Suppressor macrophage (primary cell): ENCODE measurements at regions not wholly inside any gene's neighbourhood (a gene's known extent, or its start where the extent isn't known, plus 50 kb on each side); places are given as distances from the start of the nearest gene placed in this dataset.

Source experiments
- DNase-seq, 4 experiments: peaks; one replicate each; pipeline ENCODE4 v3.0.0-alpha.2; 2020 to 2022

DNA sequence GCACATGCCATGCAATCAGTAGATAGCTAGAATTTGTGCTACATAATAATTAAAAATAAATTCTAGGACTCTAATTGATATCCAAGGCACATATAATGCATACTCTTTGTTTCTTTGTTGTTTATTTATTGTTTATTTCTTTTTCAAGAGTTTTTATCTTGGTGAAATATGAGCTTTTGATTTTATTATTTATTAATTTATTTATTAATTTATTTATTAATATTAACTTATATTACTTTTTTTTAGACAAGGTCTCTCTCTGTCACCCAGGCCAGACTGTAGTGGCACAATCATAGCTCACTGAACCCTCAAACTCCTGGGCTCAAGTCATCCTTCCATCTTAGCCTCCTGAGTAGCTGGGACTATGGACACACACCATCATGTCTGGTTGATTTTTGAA is 519.9 kb downstream of the HAO1 start:
- no peak for DNase-seq

DNA sequence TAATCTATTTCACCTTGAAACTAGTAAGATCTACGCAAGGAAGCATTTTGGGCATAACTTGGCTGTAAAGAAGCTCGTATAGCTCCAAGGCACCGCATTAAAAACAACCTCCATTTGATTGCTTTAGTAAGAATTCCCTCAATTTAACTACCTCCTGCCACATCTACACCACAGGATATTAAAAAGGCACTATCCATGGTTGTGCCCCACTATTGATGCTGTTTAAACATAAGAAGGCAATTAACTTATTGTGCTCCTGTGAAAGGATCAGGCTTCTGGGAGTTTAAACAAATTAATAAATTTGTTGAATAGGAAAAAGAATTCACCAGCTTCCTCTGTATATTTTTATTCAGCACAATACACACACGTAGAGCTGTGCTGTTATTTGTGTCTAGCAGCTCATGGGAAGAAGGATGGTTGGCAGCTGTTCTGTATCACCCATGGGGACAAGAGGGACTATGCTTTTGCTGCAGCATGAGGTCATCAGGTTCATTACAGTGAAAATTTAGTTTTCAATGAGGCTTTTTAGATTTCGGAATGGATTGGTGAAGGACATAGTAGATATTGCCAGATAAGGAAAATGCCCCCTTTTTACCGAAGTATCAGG is 513.3 kb downstream of the HAO1 start:
- no peak for DNase-seq

DNA sequence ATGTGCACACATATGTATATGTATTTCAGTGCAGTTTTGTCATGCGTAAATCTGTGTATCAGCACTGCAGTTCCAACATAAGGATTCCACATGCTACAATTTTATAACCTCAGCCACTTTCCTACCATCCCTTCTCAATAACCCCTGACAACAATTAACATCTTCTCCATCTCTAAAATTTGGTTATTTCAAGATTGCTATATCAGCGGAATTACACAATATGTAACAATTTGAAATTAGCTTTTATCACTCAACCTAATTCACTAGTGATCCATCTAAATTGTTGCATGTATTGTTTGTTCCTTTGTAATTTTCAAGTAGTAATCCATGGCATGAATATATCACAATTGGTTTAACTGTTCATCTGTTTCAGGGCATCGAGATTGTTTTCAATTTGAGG is 511.3 kb downstream of the HAO1 start:
- DNase-seq: no peak

DNA sequence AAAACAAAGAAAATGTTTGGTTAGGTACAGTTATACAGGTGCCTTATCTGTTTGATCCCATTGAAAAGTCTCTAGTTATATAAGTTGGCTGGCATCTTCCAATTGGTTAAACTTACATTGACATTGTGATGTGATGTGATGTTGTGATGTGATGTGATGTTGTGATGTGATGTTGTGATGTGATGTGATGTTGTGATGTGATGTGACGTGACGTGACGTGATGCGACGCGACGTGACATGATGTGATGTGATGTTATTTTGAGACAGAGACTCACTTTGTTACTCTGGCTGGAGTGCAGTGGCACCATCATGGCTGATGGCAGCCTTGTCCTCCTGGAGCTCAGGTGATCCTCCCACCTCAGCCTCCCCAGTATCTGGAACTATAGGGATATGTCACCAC is 507.6 kb downstream of the HAO1 start:
- DNase-seq: no peak

DNA sequence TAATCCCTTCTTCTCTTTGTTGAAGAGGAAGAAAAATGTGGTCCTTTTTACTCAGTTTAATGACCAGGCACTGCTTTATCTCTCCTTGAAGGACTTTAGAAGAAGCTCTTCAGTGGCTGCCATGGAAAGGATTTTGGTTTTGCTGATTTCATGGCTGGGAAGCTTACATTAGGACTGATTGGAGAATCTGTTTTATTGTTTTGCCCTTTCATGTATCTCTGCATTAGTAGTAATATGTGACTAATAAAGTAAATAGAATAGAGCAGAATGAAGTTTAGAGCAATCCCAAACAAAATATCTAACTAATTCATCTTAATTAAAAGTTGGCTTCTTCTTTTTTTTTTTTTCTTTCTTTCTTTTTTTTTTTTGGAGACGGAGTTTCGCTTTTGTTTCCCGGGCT is 502.9 kb downstream of the HAO1 start:
- no peak for DNase-seq

DNA sequence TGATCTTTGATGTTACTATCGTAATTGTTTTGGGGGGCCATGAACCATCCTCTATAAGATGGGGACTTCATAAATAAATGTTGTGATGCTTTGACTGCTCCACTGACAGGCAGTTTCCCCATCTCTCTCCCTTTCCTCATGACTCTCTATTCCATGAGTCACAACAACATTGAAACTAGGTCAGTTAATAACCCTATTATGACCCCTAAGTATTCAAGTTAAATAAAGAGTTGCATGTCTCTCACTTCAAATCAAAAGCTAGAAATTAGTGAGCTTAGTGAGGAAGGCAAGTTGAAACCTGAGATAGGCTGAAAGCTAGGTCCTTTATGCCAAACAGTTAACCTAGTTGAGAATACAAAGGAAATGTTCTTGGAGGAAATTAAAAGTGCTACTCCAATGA is 491.0 kb downstream of the HAO1 start:
- DNase-seq: no peak

DNA sequence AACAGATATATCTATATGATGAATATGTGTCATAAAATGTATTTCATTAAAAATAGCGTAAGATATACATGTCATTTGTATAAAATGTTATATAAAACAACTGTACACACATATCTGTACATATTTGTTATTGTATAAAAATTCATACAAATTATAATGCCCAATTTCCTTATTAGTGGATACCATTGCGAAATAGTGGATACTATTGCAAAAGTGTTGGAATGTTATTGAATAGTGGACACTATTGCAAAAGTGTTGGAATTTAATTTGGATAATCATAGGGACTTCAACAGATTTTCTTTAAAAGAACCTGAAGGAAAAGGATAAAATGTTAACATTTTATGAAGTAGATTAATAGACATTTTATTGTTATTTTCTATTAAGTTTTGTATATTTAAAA is 487.4 kb downstream of the HAO1 start:
- no peak for DNase-seq

DNA sequence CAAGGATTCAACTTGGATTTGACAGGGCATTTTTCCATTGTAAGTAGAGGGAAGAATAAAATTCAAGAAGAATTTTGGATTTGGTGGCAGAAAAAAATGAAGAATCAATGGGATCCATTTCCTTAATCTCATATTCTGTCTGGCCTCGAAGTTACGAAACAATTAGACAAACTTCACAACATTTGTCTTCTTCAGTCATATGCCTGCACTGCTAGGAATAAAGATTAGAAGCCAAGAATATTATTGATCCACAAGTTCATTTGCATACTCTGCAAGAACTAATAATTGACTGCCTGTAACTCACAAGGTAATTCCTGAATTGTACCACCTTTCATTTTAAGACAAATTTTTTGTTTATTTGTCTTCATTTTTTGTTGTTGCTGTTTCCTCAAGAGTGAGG is 486.2 kb downstream of the HAO1 start:
- DNase-seq: no peak

DNA sequence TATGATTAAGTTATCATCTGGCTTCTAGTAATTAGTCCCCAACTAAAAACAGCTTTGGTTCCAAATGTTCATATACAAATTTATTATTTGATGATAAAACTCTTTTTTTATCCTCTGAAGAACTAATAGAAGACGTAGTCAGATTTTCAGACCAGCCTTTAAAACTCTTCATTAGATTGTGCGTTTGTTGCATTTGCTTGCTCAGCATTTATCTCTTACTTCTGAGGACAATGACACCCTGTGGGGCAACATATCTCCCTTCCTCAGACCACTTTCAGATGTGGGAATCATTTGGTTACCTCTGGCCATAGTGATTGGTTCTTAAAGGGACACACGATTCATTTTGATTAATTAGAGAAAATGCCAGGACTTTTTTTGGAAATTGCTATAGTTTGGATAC is 481.8 kb downstream of the HAO1 start:
- no peak for DNase-seq

DNA sequence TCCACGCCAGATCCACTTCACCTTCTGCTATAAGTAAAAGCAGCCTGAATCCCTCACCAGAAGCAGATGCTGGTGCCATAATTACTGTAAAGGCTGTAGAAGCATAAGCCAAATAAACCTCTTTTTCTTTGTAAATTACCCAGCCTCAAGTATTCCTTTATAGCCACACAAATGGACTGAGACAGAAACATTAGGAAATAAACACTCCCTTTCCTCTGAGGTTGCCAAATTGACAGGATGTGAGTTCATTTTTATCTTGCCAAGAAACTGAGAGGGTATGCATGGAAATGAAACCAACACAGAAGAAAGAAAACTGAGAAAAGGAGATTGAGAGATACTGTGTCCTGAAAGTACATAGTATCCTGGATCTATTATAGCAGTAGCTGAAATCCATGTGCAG is 481.2 kb downstream of the HAO1 start:
- no peak for DNase-seq

DNA sequence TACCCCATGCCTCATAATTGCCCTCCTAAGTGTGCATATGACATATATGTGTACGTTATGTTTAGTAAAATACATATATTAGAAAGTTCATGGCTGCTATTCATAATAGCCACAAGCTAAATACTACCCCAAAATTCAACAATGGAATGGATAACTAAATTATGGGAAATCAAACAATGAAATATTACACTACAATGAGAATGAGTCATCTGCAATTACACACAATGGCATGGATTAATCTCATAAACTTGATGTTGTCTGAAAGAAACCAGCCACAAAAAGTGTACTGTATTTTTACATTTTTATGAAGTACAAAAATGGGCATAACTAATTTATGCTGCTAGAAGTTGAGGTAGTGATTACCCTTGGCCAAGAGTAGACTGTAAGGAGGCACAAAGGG is 477.0 kb downstream of the HAO1 start:
- DNase-seq: no peak

DNA sequence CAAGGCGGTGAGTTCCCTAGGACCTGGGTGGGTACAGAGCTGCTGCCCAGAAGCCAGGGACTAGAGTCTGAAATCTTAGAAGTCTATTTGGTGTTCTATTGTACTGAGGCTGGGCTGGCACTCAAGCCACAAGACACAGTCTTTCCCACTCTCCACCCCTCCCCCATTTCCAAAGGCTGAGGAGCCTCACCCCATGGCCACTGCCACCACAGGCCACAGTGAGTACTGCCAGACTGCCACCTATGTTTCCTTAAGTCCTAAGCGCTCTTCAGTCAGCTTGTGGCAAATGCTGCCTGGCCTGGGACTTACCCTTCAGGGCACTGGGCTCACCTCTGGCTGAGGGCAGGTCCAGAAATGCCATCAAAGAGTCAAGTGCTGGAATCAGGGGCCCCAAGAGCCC is 469.3 kb downstream of the HAO1 start:
- no peak for DNase-seq

DNA sequence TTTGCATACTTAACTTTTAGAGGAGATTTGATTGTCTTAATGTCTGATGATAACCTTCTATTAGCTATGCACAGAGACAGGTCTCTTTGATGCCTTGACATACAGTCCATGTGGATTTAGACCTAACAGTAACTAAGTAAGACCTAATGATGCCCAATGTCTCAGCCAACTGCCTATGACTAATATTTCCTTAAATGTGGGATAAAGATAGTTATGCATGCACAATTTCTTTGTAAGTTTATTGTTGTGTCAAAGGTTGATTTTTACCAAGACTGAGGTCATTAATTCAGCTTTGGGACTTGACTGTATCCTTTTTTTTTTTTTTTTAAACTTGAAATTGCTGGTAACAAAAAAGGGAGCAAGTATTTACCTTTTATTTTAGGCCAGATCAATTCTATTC is 450.0 kb downstream of the HAO1 start:
- DNase-seq: no peak

DNA sequence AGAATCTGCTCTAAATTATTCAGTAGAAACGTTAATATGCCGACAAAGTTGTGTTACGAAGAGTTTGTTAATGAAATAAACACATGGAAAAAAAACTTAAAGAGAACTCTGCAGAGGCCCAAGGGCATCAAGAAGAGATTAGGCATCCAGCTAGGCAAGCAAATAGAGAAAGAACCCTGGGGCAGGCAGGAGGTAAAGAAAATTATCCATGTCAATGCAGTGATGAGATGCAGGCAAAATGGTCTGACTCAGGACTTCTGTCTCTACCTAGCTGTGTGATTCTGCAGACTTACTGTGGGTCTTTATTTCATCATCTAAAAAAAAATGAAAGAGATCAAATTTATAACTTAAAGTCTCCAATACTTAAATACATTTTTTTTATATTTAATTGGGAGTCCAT is 448.0 kb downstream of the HAO1 start:
- DNase-seq: no peak

DNA sequence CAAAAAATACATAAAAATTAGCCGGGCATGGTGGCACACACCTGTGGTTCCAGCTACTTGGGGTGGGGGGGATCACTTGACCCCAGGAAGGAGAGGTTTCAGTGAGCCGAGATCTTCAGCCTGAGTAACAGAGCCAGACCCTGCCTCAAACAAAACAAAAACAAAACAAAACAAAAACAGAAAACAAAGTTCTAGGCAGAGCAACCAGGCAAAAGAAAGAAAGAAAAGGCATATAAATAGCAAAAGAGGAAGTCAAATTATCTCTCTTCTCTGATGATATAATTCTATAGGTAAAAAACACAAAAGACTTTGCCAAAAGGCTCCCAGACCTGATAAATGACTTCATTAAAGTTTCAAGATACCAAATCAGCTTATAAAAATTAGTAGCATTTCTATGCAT is 446.9 kb downstream of the HAO1 start:
- no peak for DNase-seq

DNA sequence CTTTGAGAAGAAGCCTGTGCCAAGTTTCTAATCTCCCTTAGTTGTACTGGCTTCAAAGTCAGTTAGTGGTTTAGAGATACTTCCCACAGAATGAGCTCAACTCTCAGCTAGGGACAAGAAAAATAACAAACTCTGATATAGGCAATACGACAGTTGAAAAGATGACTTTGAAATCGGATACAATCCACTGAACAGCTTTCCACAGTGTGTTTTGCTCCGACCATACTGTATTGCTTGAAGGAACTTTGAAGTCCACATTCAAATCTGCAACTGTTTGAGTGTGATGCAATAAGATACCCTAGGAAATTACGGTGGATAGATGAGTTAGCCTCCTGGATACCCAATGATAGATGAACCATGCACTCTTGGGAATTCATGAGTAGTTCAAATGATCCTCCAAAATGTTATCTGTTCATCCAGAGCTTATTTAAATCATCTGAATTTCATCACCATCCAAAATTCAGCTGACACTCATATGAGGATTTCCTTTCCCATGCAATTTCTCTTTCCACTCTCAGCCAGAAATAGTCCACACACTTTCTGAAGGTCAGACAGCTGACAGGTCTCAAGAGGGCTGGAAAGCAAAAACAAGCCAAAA is 443.8 kb downstream of the HAO1 start:
- no peak for DNase-seq

DNA sequence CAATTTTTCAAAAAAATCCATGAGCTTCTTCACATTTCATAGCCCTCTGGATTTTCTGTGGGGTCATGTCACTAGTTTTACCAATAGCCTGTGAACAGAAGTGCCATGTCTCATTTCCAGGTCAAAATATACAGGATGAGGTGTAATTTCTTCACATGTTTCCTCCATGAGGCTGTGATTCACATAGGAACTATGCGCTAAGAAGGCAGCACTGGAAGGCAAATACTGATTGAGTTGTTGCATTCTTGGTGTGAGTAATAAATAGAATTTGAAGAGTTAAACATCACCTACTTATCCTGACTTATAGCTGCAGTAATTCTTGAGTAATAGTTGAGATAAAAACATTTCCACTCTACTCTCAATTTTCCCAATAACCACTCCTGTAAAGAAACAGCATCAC is 442.3 kb downstream of the HAO1 start:
- DNase-seq: no peak

DNA sequence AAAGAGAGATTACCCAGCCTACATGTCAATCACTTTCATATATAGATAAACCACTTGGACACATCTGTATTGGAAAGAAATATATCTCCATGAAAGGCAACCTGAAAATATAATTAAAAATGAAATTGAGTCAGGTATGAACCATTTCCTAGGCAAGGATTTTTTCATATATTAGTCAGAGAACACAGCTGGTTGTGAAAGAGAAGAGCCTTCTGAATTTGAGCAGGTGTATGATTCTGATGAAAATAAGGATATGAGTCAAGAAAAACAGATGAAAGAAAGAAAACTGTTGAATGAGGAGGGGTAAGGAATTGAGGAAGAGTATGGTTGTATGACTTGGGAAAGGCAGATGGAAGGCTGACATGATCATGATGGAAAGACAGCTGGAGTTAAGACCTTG is 441.1 kb downstream of the HAO1 start:
- DNase-seq: no peak

DNA sequence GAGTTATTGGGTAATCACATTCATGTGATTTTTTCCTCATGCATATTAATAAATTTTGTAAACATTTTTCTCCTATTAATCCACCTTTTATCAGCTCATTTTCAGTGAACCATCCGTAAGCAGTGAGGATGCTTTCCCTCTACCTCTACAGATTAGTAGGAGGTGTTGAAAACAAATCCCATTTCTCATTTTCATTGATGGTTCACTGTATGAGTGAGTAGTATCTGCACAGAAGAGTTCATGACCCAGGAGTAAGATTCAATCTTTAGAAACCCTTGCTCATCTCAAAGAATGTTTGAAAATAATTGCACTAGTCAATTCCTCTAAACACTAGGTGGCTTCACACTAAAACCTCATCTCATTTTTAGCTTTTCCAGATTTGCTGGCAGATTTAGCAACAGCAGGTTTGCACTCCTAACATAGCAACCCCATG is 440.0 kb downstream of the HAO1 start:
- DNase-seq: no peak

DNA sequence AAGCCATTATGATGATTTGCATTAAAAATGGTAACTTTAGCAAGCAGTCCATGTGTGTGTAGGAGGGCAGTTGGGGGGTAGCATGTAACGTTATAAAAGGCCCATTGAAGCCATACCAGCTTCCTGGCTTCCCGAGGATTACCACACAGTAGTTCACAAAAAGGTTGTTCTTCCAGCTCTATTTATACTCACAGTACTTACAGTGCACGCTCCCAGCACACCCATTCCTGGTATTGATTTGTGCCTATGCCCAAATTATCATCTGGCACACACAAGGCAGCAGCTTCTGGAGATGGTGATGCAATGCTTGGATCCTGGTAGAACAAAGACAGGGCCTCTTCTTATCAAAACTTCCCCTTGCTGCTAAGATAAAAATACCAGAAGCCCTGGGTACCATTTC is 436.8 kb downstream of the HAO1 start:
- DNase-seq: no peak

DNA sequence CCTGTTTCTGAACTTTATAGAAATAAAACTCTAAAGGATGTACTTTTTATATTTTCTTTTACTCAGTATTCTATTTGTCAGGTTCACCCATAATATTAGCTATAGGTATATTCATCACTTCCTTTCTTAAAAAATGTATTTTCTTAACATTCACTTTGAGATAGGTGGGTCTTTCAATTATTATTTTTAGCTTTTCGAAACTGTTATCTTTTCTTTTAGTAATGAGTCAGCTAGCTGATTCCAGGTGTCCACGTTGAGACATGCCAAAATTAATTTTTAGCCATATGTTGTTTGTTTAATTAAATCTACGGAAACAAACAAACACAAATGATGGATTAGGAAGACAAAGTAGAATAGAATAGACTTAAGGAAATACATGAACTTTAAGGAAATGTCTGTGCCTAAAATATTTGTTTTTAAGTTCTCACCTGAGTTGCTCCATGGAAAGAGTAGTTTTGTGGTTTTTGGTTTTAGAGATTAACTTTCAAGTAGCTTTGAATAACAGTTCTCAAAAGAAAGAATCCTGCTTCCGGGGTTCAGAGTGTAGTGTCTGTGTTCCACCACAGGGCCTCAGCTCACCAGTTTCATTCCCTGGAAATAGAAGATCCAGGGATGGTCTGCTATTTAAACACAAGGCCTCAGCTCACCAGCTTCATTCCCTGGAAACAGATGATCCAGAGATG is 435.0 kb downstream of the HAO1 start:
- DNase-seq: no peak

DNA sequence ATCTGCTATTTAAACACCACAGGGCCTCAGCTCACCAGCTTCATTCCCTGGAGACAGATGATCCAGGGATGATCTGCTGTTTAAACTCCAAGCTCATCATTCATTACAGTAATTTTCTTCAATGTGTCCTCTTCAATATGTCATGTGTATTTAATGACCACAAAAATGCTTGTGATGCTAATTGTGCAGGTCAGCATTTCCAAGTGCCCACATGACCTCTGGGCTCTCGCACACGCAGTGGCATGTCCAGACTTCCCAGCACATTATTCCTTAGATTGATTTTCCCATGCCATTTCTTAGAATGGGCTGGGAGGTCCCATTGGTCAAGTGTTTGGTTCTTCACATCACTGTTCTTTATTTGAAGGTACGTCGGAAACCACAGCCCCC is 434.4 kb downstream of the HAO1 start:
- no peak for DNase-seq

DNA sequence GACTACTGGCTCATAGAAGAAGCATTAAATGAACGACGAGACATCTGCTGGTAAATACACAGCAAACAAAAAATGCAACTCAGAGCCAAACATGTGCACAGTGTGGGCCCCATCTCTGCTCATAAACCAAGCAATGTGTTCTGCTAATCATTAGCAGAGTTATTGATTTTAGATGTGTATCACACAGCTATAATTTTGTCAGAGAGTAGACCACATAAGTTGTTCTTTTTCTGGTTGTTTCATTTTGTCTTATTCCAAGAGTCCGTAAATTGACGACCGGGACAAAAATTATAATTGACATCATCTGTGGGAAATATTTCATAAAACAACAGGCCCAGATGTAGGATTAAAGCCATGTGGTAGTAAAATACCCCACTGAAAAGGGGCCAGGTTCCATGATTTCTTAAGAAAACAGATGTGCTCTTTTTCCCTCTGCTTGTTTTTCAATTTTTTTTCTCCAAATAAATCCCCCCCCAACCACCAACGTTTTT is 423.6 kb downstream of the HAO1 start:
- DNase-seq: no peak

DNA sequence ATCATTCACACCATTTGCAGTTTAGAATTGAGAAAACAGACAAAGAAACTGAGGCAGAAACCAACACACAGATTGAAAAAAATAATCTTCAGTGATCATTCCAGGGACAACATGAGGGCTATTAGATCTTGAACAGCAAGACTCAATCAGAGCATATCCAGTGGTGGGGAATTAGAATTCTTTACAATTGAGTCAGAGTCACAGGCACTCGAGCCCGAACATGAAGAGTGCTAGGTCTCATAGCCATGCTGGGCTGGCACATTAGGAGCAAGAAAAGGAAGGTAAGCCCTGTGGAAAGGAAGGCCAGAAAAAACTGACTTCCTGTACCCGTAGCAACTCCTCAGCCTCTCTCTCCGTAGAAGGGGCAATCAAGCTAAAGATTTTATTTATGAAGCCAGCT is 419.9 kb downstream of the HAO1 start:
- no peak for DNase-seq

DNA sequence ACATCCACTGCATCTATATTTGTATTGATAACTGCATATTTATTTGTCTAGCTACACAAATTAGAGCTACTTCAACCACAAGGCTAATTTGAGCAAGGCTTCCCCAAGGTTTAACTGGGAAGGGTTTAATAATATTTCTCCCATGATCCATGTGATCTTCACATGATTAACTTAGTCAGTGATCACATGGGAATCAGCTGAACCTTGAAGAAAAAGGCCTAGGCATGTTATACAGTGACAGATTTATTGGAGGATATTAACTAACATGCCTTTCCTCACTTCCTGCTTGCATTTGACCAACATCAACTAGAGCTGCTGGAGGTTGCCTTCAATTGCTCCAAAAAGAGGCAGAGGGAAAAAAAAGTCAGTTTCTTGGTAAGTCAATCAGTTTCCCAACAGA is 417.0 kb downstream of the HAO1 start:
- DNase-seq: peak in 1 of 4 experiments; percentile 6
